ENCODE measurements at regions not wholly inside any gene's neighbourhood (a gene's known extent, or its start where the extent isn't known, plus 50 kb on each side); places are given as distances from the start of the nearest gene placed in this dataset.
"Not testable (repeated sequence)": the region's sequence is repeated elsewhere in the genome, so short reads cannot be mapped to it uniquely, and the experiment has no call there.

DNA sequence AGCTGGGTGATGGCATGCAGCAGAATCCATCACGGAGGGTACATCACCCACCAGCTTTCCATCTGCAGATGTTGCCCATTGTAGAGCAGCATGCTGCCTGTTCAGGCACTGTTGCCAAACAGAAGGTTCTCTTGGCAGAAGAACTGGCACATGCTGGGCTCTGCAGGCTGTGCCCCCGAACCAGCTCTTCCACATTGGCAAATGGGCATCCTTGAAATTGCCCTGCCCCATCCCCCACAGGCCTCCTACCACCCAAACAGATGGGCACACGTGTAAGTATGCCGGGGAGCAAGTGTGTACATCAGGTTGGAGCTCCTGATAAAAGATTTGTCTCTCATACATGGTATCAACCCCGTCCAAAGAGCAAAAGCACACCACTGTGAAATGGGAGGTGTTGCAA lies 220.3 kb upstream of the TAS2R1 start:
- no peak for DNase-seq

DNA sequence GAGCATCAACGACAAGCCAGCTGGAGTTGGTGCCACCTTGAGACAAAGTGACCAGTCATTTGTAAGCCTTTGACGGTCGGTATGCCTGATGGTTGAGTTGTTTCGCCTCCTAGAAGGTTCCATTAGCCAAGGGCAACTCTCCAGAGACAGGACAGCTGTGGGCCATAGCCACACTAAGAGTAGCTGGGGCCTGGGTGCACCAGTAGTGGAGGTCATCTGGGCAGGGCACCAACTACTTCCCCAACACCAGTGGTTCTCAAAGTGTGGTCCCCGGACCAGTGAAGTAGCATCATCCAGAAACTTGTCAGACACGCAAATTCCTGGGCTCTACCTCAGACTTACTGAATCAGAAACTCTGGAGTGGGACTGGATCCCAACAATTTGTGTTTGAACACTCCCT lies 217.5 kb upstream of the TAS2R1 start:
- DNase-seq = no peak

DNA sequence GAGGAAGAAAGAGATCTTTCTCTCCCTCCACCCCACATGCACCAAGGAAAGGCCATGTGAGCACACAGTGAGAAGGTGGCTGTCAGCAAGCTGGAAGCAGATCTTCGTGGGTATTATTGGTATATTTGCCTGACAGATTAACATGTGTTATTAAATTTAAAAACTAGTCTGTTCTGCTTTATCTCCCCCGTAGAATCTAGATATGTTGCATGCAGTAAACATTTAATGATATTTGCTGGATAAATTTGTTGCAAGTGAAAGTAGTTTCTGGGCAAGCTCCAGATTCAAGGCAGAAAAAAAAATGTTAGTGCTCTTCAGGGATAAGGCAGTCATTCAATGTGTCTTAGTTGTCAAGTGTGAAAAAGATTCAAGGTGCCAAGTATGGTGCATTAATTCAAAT lies 215.0 kb upstream of the TAS2R1 start:
- DNase-seq = no peak

DNA sequence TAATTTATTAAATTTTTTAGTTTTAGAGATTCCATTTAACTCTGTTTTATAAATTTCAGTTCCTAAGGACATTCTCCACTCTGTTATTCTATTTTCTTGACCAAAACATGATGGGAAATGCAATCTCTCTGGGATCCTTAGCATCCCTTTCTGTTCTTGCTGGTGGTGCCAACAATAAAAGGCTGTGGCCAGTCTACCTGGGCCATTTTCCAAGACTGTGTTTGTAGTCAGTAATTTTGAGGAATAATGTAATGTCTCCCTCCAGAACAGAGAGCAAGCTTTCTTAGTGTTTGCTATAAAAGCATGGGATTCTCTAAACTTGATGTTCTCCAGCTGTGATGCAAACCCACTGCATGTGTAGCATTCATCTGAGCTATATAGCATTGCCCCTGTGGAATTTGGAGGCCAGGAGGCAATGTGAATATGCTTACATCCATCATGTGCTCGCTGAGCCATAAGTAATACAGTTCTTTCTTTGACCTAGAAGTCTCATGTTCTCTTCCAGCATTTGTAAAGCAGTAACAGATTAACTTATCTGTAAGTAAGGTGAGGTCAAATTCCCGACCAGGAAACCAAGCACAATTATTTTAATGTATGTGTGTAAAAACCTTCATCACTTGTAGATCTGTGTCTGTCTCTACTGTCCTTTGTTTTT lies 211.5 kb upstream of the TAS2R1 start:
- DNase-seq = no peak

DNA sequence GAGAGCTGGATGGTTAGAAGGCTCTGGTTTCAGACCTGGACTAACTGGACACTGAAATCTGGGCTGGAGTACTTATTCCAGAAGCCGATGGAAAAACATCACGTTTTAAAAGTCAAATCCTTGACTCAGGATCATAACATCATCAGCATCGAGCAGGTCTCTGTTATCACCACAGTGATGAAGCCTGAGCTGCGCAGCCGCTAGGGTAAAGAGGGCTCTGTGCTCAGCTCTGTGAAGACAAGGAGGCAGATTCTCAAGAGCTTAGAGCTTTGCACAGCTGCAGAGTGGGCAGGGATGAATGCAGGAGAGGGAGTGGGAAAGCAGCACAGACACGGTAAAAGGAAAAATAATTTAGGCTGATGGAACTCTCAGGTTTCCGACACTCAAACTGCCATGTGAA lies 208.8 kb upstream of the TAS2R1 start:
- DNase-seq = no peak

DNA sequence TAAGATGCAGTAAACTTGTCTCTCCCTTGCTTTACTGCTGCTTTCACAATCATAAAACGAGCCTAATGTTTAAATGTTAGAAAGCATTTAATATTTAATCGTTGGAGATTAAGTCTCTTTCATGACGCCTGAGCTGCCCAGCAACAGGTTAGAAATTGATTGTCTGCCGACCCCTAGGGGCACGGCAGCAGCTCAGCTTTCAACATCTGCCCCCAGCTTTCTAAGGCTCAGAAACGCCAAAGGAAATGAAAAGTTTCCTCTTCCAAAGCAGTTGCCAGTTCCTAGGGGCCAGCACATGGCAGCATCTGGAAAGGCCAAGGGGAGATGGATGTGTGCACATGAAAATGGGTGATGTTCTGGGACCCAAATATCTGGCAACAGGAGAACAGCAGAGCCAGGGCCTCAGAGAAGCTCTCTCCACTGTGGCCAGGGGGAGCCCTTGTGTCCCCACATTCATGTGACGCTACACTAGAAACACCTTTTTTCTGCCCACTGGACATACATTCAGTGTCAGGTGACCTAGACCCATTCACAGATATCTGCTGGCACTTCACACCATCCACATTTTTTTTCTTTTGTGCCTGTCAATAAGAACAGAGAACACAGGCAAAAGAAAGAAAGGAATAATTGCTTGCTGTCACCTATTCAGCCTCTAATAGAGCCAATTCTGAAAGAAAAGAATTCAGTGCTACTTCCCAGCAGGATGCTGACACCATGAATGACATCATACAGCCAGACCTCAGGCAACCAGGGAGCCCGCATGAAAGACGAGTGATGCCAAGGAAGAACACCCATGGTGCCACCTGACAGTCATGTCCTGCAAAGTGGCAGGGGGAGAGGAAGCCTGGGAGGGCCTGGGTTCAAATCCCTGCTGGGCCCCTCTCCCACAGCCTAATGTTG lies 205.0 kb upstream of the TAS2R1 start:
- no peak for DNase-seq

DNA sequence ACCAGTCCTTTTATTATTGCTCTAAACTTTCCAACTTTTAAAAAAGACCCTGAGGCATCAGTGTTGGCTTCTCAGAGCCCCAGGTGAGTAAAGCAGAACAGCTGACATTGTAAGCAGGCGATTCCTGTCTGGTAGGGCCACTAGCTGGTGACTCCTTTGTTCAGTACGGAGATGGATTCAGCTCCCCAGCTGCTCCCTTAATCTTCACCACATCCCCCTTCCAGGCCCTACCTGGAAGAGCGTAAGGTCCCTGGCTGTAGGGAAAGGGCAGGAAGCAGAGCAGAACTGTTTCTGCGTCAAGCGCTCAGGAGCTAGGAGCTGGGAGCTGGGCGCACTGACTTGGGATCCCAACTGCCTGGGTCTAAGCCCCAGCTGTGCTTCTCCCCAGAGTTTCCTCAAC lies 203.7 kb upstream of the TAS2R1 start:
- DNase-seq = no peak

DNA sequence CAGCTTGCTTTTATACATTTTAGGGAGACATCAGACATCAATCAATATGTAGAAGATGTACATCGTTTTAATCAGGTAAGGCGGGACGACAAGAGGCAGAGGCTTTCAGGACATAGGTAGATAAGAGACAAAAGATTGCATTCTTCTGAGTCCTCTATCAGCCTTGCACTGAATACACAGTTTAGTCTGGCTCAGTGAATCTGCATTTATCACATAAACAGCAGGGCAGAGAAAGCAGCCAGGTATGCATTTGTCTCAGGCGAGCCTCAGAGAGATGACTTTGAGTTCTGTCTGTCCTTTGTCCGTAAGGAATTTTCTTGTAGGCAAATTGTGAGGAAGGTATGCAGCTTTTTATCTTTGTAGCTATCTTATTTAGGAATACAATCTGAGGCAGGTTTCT lies 202.8 kb upstream of the TAS2R1 start:
- no peak for DNase-seq

DNA sequence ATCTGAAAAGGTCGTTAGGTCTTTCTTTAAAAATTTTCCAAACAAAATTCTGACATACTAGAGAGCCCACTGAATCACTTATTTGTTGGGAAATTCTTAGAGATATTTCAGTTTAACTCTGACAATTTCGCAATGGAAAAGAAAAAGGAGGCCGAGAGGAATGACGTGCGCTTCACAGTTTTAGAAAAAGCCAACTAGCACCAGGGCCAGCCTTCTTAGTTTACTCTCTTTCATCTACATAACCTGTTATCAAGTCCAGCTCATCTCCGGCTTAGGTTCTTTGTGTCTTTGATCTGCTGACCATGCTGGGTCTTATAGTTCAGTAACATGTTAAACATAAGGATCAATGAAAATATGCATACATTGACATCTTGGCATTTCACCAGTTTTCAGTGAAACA lies 201.7 kb upstream of the TAS2R1 start:
- DNase-seq = no peak

DNA sequence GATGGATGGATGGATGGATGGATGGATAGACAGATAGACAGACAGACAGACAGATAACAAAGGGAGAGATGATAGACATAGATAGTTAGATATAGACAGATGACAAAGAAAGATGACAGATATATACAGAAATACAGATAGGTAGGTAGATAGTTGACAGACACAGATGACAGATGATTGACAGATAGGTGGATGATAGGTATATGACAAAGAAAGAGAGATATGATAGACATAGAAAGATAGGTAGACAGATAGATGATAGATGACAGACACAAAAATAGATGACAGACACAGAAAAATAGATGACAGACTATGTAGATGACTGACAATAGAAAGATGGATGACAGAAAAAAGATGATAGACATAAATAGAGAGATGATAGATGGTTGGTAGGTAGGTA lies 200.0 kb upstream of the TAS2R1 start:
- no peak for DNase-seq

DNA sequence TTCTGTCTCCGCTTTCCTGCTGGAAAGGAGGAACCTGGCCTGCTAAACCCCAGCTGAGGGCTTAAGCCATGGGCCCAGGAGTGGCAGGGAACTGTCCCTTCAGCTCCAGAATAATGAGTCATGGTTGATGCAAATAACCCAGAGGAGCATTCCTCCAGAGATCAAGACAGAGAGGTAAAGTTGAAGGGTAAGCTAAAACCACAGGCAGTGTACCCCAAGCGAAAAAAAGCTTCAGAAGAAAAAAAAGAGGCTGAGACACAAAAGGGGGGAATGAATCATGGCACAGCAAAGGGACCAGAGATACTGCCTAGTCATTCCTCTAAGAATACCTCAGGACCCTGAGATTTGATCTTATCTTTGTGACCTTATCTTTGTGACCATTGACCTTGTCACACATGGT lies 199.5 kb upstream of the TAS2R1 start:
- DNase-seq = peak; percentile 24

DNA sequence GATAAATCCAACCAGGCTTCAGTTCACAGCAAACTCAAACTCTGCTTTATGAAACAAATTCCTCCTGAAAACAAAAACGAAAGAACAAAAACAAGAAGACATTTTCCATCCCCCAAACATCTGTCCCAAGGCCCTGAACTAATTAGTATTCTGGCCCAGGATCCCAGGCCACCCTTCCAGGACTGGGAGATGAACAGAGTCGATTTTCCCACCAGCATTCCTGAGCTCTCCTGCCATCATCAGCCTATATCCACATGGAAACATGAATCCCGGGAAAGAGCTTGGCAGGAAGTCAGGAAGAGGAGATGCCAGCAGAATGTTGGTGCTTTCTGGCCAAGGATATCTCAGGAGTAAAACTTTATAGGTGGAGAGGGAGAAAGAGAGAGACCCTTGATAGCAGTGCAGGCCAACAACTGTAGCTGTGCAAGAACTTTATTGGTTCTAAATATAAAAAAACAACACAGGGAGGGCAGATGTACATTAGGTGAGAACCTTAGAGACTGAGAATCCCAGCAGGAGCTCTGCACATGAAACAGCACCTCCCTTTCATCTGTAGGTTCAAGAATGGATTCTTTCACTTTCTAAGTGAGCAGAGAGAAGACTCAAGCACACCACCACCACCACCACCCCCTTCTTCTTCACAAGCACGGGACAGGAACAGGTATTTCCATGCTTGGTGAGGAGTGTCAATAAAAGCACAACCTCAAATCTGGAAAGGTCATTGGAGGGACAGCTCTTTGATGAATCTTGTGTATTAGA lies 190.7 kb upstream of the TAS2R1 start:
- peak; percentile 61 for DNase-seq

DNA sequence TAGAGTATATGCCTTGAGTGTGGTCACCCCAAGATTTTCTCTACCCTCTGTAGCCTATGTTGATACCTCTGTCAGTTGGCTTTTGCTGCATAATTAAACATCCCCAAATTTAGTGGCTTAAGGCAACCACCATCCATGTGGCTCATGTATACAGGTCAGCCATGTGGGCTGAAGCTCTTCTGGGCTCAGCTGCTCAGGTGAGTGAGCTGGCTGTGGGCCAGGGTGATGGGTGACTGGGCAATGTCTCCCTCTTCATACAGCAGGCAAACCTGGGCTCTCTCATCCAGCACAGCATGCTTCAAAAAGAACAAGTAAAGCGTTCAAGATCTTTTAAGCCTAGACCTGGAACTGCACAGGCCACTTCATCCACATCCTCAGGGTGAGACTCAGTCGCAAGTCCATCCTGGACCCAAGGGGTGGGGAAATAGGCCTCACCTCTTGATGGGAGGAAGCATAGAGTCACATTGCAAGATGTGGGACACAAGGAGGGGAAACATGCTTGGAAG lies 188.2 kb upstream of the TAS2R1 start:
- no peak for DNase-seq

DNA sequence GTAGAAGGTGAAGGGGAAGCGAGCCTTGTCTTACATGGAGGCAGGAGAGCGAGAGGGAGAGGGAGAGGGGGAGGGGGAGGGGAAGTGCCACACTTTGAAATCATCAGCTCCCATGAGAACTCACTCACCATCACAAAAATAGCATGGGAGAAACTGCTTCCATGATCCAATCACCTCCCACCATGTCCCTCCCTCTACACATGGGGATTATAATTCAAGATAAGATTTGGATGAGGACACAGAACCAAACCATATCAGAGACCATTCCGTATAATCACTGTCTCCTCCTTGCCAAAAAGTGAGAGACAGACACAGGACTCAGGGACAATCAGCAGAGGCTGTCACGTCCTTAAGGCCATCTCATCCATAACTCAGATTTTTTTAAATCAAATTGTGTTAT lies 187.7 kb upstream of the TAS2R1 start:
- no peak for DNase-seq

DNA sequence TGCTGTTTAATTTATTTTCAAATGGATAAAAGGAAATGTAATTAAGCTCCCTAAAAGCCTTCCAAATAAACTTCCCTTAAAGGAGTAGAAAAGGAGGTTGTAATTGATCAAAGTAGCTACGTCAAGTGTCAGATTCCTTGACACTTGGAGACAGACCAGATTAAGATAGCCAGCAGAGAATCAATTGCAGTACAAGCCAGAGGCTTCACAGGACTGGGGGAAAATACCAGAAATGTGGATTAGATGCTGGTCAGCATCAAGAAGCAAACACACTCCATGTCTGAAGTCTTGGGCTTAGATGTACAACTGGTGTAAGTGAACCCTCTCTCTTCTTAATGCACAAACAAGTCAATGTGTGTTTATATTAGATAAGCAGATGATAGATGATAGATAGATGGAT lies 184.9 kb upstream of the TAS2R1 start:
- no peak for DNase-seq

DNA sequence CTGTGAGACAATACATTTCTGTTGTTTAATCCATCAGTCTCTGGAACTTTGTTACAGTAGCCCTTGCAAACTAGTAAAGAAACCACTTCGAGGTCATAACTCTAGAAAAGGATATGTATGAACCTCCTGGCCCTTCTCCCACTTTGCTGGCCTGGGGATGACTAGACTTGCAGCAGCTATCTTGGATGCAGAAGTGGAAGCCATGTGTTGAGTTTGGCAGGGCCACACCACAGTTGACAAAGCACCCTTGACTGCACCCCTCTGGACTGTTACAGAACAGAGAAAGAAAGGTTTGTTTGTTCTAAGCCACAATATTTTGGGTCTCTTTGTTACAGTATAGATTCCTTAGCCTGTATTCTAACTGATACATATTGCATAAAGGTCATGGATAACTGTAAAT lies 183.2 kb upstream of the TAS2R1 start:
- no peak for DNase-seq

DNA sequence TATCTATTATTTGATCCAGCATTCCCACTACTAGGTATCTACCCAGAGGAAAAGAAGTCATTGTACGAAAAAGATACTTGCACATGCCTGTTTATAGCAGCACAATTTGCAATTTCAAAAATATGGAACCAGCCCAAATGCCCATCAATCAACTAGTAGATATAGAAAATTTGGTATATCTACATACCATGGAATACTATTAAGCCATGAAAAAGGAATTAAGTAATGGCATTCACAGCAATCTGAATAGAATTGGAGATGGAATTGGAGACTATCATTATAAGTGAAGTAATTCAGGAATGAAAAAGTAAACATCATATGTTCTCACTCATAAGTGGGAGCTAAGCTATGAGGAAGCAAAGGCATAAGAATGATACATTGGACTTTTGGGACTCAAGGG lies 177.2 kb upstream of the TAS2R1 start:
- not testable (repeated sequence) for DNase-seq

DNA sequence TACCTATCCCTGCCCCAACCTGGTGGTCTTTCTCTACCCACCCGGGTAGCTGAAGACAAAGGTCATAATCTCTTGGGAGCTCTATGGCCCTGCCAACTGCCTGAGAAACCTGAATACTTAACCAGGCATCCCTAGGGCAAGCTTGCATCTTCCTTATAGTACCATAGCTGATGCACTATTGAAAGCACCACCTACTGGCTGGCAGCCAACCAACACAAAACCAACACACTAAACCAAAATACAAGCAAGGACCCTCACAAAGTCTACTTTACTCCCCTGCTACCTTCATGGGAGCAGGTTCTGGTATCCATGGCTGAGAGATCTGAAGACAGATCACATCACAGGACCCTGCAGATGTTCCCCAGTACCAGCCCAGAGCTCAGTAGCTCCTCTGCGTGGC lies 171.8 kb upstream of the TAS2R1 start:
- no peak for DNase-seq

DNA sequence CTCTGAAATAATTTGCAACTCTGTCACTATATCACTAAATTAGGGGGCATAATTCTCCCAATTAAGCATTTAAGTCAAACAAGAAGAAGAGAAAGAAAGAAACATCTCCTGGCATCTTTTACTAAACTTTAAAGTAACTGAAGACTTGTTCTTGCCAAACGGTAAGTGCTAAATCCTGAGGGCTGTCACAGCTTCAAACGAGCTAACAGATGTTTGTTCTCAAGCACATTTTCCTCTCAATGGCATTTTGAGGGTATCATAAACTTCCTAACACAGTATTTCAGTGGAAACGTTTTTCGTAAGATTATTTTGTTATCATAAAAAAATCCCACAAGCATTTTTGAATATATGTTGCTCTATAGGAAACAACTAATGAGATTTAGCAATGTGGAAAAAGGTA lies 169.5 kb upstream of the TAS2R1 start:
- DNase-seq = no peak

DNA sequence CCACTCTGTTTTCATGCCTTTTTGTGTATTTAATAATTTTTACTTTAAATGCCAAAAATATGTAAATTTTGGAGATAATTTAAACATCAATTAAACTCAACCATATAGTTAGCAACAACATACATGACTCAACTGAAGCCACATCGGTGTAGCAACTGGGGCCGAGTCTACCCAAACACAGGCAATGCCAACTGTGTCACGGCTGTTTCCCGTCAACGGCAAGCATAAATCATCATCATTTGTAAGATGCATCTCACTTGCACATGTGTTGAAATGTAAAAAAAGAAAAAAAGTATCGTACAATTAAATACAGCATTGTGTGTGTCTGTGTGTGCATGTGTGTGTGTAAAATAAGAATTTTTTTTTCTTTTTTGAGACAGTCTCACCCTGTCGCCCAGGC lies 160.1 kb upstream of the TAS2R1 start:
- no peak for DNase-seq

DNA sequence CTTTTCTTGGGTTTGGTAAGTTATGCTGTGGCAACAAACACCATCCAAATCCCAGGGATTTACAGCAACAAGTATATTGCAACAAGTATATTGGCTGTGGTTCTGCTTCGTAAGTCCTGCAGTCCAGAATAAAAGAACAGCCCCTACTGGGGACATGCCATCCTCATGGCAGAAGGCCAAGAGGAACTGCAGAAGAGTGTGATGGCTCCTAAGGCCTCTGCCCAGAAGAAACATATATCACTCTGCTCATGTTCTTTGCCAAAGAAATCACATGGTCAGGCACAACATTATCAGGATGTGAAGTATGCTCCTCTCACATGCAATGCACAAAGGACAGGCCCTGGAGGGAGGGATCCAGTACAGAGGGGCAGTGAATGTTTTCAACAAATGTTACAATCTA lies 159.6 kb upstream of the TAS2R1 start:
- DNase-seq = no peak

DNA sequence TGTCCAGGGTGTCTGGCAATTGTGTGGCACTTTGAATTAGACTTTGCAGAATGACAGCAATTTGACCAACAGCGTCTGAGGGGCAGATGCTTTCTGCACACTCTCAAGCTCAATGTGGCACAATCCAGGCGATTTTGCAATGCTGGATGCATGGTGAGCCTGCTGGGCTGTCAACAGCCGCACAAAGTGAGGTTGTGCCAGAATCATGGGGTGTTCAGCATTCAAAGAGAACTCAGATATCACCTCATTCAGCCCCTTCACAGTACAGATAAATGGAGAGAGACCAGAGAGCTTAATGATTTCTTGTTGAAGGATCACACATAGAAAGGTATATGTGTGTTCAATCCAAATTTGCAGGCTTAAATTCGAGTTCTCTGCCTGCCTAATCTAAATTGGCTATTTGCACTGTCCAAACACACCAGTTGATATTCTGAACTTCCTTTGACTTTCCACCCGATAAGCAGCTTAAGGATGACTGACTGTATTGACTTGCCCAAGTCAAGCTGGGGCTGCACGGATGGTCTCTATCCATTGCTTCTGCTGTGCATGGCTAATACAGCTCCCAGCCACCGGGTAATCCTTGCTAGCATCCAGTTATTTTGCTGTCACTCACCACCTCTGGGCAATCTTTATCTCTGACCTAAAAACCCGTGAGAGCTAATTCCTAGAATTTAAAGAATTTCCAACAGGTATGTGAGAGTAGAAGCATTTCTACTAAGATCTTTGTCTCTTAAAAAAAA lies 157.9 kb upstream of the TAS2R1 start:
- DNase-seq = no peak

All from fibroblast of skin of back (primary cell).